GM23338 (cell line): ENCODE measurements at regions not wholly inside any gene's neighbourhood (a gene's known extent, or its start where the extent isn't known, plus 50 kb on each side); places are given as distances from the start of the nearest gene placed in this dataset.

Source experiments
- ATAC-seq: fragments of 200-7000 bp; cut with Tn5 transposase; 3 replicates; pipeline ENCODE4 v1.9.1; 2020
- DNase-seq: peaks from one replicate; pipeline ENCODE4 v3.0.0-alpha.2; 2015; ENCODE audit warnings: low spot score
- H2AFZ ChIP-seq: fragments of 200-600 bp; sonication (generic); 2 replicates; pipeline ENCODE4 v1.8.0; 2016; ENCODE audit warnings: antibody characterized with exemption, mild to moderate bottlenecking, moderate library complexity
- H3F3A ChIP-seq: fragments of 200-600 bp; sonication (generic); replicated peaks from 2 replicates; pipeline ENCODE4 v1.8.0; 2017; ENCODE audit warnings: antibody characterized with exemption, mixed run types, low read depth
- H3K27ac ChIP-seq: fragments of 200-600 bp; sonication (generic); 2 replicates; pipeline ENCODE4 v1.6.1; 2016; ENCODE audit warnings: low read depth
- H3K27me3 ChIP-seq: fragments of 200-600 bp; sonication (generic); 2 replicates; pipeline ENCODE4 v1.8.0; 2016; ENCODE audit warnings: mild to moderate bottlenecking, mixed run types, moderate library complexity; ENCODE audit not compliant: insufficient read depth
- H3K36me3 ChIP-seq: fragments of 200-600 bp; sonication (generic); 2 replicates; pipeline ENCODE4 v1.8.0; 2016; ENCODE audit warnings: mild to moderate bottlenecking; ENCODE audit not compliant: insufficient read depth
- H3K4me1 ChIP-seq: fragments of 200-600 bp; sonication (generic); 2 replicates; pipeline ENCODE4 v1.8.0; 2016; ENCODE audit warnings: mild to moderate bottlenecking, moderate library complexity; ENCODE audit not compliant: insufficient read depth
- H3K4me2 ChIP-seq: fragments of 200-600 bp; sonication (generic); 2 replicates; pipeline ENCODE4 v1.7.1; 2017; ENCODE audit warnings: mixed run types
- H3K4me3 ChIP-seq: fragments of 200-600 bp; sonication (generic); 2 replicates; pipeline ENCODE4 v1.6.1; 2016; ENCODE audit warnings: mixed run types
- H3K79me2 ChIP-seq: fragments of 200-600 bp; sonication (generic); replicated peaks from 2 replicates; pipeline ENCODE4 v1.8.0; 2017; ENCODE audit warnings: mild to moderate bottlenecking; ENCODE audit not compliant: insufficient read depth
- H3K9me2 ChIP-seq: fragments of 200-600 bp; sonication (generic); 2 replicates; pipeline ENCODE4 v1.8.0; 2017; ENCODE audit not compliant: insufficient read depth
- H4K20me1 ChIP-seq: fragments of 200-600 bp; sonication (generic); replicated peaks from 2 replicates; pipeline ENCODE4 v1.8.0; 2017; ENCODE audit warnings: mild to moderate bottlenecking; ENCODE audit not compliant: insufficient read depth
- H3K27ac Mint-ChIP-seq: 2 replicates; pipeline ENCODE4 v1.8.0; 2020; ENCODE audit warnings: inconsistent platforms, mild to moderate bottlenecking, moderate library complexity, mixed read lengths
- H3K27me3 Mint-ChIP-seq: 3 replicates; pipeline ENCODE4 v1.8.0; 2022; ENCODE audit warnings: low read depth, mild to moderate bottlenecking, moderate library complexity, mixed read lengths, inconsistent platforms; ENCODE audit not compliant: insufficient read depth, poor library complexity
- H3K36me3 Mint-ChIP-seq: 3 replicates; pipeline ENCODE4 v1.8.0; 2021; ENCODE audit warnings: low read depth, mild to moderate bottlenecking, inconsistent platforms, moderate library complexity, mixed read lengths
- H3K4me1 Mint-ChIP-seq: 3 replicates; pipeline ENCODE4 v1.8.0; 2020; ENCODE audit warnings: mild to moderate bottlenecking, inconsistent platforms, mixed read lengths
- H3K4me3 Mint-ChIP-seq: 3 replicates; pipeline ENCODE4 v1.8.0; 2021; ENCODE audit warnings: moderate library complexity, mild to moderate bottlenecking, inconsistent platforms, mixed read lengths
- H3K9me3 Mint-ChIP-seq: 3 replicates; pipeline ENCODE4 v1.8.0; 2020; ENCODE audit warnings: moderate library complexity, mild to moderate bottlenecking, inconsistent platforms, mixed read lengths
- CTCF ChIP-seq, 2 experiments: fragments of 200-600 bp in 1 of 2; sonication (generic) in 1 of 2; conservative IDR thresholded peaks; 2 replicates each; pipeline versions ENCODE4 v1.5.1 to v1.6.1; 2016 to 2017; ENCODE audit warnings: antibody characterized with exemption in 2 of 2, low read depth in 2 of 2, mild to moderate bottlenecking in 2 of 2, moderate library complexity in 1 of 2
- ETS1 ChIP-seq: IDR thresholded peaks from 2 replicates; pipeline ENCODE4 v1.6.1; 2016; ENCODE audit warnings: antibody characterized with exemption
- EZH2 ChIP-seq: fragments of 200-600 bp; sonication (generic); IDR thresholded peaks from one replicate; pipeline ENCODE4 v1.8.0; 2017; ENCODE audit warnings: antibody characterized with exemption, mild to moderate bottlenecking, low read depth; ENCODE audit not compliant: unreplicated experiment
- NANOG ChIP-seq: IDR thresholded peaks from 2 replicates; pipeline ENCODE4 v1.6.1; 2016; ENCODE audit warnings: antibody characterized with exemption, borderline replicate concordance
- POLR2AphosphoS5 ChIP-seq: IDR thresholded peaks from 2 replicates; pipeline ENCODE4 v1.6.1; 2016; ENCODE audit warnings: antibody characterized with exemption, low read depth
- REST ChIP-seq: IDR thresholded peaks from one replicate; pipeline ENCODE4 v1.6.1; 2018; ENCODE audit warnings: antibody characterized with exemption; ENCODE audit not compliant: unreplicated experiment
- STAT1 ChIP-seq: IDR thresholded peaks from one replicate; pipeline ENCODE4 v1.6.1; 2016; ENCODE audit warnings: antibody characterized with exemption; ENCODE audit not compliant: unreplicated experiment
- ZNF114 ChIP-seq: fragments of 250-450 bp; sonication (Bioruptor Pico); IDR thresholded peaks from 2 replicates; pipeline ENCODE4 v1.5.0; 2020; ENCODE audit warnings: mild to moderate bottlenecking, moderate library complexity
- ZNF331 ChIP-seq: fragments of 250-450 bp; sonication (Bioruptor Pico); IDR thresholded peaks from 2 replicates; pipeline ENCODE4 v1.5.0; 2020; ENCODE audit warnings: low read depth, mild to moderate bottlenecking, moderate library complexity

- Histone ChIP-seq H3K9me2 (no peaks in the 10 kb centered on the region), H3K27ac (no peak overlapping the region), H4K20me1 (no peaks in the 10 kb centered on the region), H3K27me3 (no peaks in the 10 kb centered on the region), H3K4me3 (no peak overlapping the region), H3K4me1 (no peaks in the 10 kb centered on the region), H3K79me2 (no peaks in the 10 kb centered on the region), H3K36me3 (no peaks in the 10 kb centered on the region), H2AFZ (peak overlapping the region; percentile 75; the same call in 1 of the 2 replicates), H3K4me2 (no peak overlapping the region), H3F3A (no peaks in the 10 kb centered on the region)
- peaks cover 13% of the 10 kb centered on the region; the same call in 2 of the 3 replicates for H3K4me1 Mint-ChIP-seq
- no peak overlapping the region for H3K4me3 Mint-ChIP-seq
- H3K27me3 Mint-ChIP-seq, result no peaks in the 10 kb centered on the region
- H3K27ac Mint-ChIP-seq, result no peak overlapping the region
- no peaks in the 10 kb centered on the region for H3K36me3 Mint-ChIP-seq
- ATAC-seq (no peak), DNase-seq (no peak)
- TF ChIP-seq ZNF114 (no peak), EZH2 (no peak), NANOG (no peak), POLR2AphosphoS5 (no peak), ZNF331 (CRISPR knock-in tag) (no peak), ETS1 (no peak)
- H3K9me3 Mint-ChIP-seq, result no peaks in the 10 kb centered on the region; the same call in 2 of the 3 replicates
Observed at GRCh38 chr4:38409852-38410251, 254.1 kb upstream of the KLF3 start.

GRCh38 chr4:38411092-38411491, 252.9 kb upstream of the KLF3 start:
- Histone ChIP-seq H2AFZ (no peak overlapping the region), H3K4me3 (no peak overlapping the region), H3K36me3 (no peaks in the 10 kb centered on the region), H3K27me3 (no peaks in the 10 kb centered on the region), H3F3A (no peaks in the 10 kb centered on the region), H3K4me1 (peaks cover 6% of the 10 kb centered on the region), H3K9me2 (no peaks in the 10 kb centered on the region), H3K79me2 (no peaks in the 10 kb centered on the region), H4K20me1 (no peaks in the 10 kb centered on the region), H3K27ac (no peak overlapping the region), H3K4me2 (no peak overlapping the region)
- Mint-ChIP-seq H3K9me3 (no peaks in the 10 kb centered on the region; the same call in 2 of the 3 replicates), H3K27me3 (no peaks in the 10 kb centered on the region), H3K27ac (no peak overlapping the region), H3K4me1 (peaks cover 23% of the 10 kb centered on the region), H3K4me3 (no peak overlapping the region), H3K36me3 (no peaks in the 10 kb centered on the region)
- TF ChIP-seq CTCF (conservative IDR thresholded peaks at IDR 0.05; ENCODE audit: low read depth in 2 of 2) (no peak), REST (no peak), ZNF114 (no peak), STAT1 (no peak)
- ATAC-seq, result no peak
- no peak for DNase-seq
